ENCODE measurements at regions not wholly inside any gene's neighbourhood (a gene's known extent, or its start where the extent isn't known, plus 50 kb on each side); places are given as distances from the start of the nearest gene placed in this dataset.
"Not testable (repeated sequence)": the region's sequence is repeated elsewhere in the genome, so short reads cannot be mapped to it uniquely, and the experiment has no call there.

DNA sequence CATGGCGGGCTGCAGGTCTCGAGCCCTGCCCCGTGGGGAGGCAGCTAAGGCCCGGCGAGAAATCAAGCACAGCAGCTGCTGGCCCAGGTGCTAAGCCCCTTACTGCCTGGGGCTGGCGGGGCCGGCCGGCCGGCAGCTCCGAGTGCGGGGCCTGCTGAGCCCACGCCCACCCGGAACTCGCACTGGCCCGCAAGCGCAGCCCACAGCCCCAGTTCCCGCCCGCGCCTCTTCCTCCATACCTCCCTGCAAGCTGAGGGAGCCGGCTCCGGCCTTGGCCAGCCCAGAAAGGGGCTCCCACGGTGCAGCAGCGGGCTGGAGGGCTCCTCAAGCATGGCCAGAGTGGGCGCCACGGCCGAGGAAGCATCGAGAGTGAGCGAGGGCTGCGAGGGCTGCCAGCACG is 270.5 kb upstream of the ZNF804A start:
- not testable (repeated sequence) for TF ChIP-seq KAT7 (CRISPR knock-in tag; IDR thresholded peaks at IDR 0.05; ENCODE audit: borderline replicate concordance); SNRNP70 (optimal IDR thresholded peaks at IDR 0.05; ENCODE audit: low read depth, low read length); TFAM (CRISPR knock-in tag; conservative IDR thresholded peaks at IDR 0.05); EZH2 (IDR thresholded peaks at IDR 0.05; ENCODE audit: borderline replicate concordance, low read depth, low read length); RAD21 (CRISPR knock-in tag; conservative IDR thresholded peaks at IDR 0.05 in 1 of 2, IDR thresholded peaks at IDR 0.05 in 1 of 2); SRF (CRISPR knock-in tag; IDR thresholded peaks at IDR 0.05); BACH1 (tag; IDR thresholded peaks at IDR 0.05)
- TF ChIP-seq, protein P1, sequence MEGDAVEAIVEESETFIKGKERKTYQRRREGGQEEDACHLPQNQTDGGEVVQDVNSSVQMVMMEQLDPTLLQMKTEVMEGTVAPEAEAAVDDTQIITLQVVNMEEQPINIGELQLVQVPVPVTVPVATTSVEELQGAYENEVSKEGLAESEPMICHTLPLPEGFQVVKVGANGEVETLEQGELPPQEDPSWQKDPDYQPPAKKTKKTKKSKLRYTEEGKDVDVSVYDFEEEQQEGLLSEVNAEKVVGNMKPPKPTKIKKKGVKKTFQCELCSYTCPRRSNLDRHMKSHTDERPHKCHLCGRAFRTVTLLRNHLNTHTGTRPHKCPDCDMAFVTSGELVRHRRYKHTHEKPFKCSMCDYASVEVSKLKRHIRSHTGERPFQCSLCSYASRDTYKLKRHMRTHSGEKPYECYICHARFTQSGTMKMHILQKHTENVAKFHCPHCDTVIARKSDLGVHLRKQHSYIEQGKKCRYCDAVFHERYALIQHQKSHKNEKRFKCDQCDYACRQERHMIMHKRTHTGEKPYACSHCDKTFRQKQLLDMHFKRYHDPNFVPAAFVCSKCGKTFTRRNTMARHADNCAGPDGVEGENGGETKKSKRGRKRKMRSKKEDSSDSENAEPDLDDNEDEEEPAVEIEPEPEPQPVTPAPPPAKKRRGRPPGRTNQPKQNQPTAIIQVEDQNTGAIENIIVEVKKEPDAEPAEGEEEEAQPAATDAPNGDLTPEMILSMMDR (IDR thresholded peaks at IDR 0.05 in 2 of 3, conservative IDR thresholded peaks at IDR 0.05 in 1 of 3; ENCODE audit: insufficient read depth in 2 of 3, low read depth in 1 of 3, low read length in 3 of 3) = not testable (repeated sequence)
